HL-60 (cell line): ENCODE measurements at regions not wholly inside any gene's neighbourhood (a gene's known extent, or its start where the extent isn't known, plus 50 kb on each side); places are given as distances from the start of the nearest gene placed in this dataset.

ENCODE experiments used
- DNase-seq, 2 experiments: peaks; one replicate each; pipeline ENCODE4 v3.0.0-alpha.2; 2010 to 2020; ENCODE audit warnings: low read depth in 1 of 2, low spot score in 1 of 2
- H3K27ac ChIP-seq: fragments of 250-450 bp; sonication (Bioruptor Pico); replicated peaks from 2 replicates; pipeline ENCODE4 v1.5.1; 2020; ENCODE audit warnings: mild to moderate bottlenecking, moderate library complexity
- H3K27me3 ChIP-seq: fragments of 250-450 bp; sonication (Bioruptor Pico); 2 replicates; pipeline ENCODE4 v1.5.1; 2021; ENCODE audit warnings: mild to moderate bottlenecking, moderate library complexity; ENCODE audit not compliant: insufficient read depth, poor library complexity, severe bottlenecking
- H3K4me3 ChIP-seq: replicated peaks from 2 replicates; pipeline ENCODE4 v1.5.1; 2011; ENCODE audit warnings: mild to moderate bottlenecking, control low read depth, low read length; ENCODE audit not compliant: insufficient read depth
- CTCF ChIP-seq: IDR thresholded peaks from one replicate; pipeline ENCODE4 v1.5.1; 2011; ENCODE audit warnings: low read length, control low read depth, inconsistent platforms; ENCODE audit not compliant: insufficient read depth
- GABPA ChIP-seq: IDR thresholded peaks from 2 replicates; pipeline ENCODE4 v1.6.1; 2012; ENCODE audit warnings: low read depth
- POLR2AphosphoS5 ChIP-seq: IDR thresholded peaks from 2 replicates; pipeline ENCODE4 v1.6.1; 2012; ENCODE audit warnings: low read depth
- SPI1 ChIP-seq: IDR thresholded peaks from 2 replicates; pipeline ENCODE4 v1.6.1; 2012; ENCODE audit warnings: low read depth, mild to moderate bottlenecking, borderline replicate concordance
- TF ChIP-seq, protein P1 (sequence below): IDR thresholded peaks from 2 replicates; pipeline ENCODE4 v1.6.1; 2012; ENCODE audit warnings: low read depth; ENCODE audit not compliant: insufficient replicate concordance

GRCh38 chr2:155203178-155203577 is 504.7 kb downstream of the KCNJ3 start:
- Histone ChIP-seq H3K27me3 (no peaks in the 10 kb centered on the region), H3K4me3 (no peak overlapping the region), H3K27ac (no peak overlapping the region)
- TF ChIP-seq, protein P1, sequence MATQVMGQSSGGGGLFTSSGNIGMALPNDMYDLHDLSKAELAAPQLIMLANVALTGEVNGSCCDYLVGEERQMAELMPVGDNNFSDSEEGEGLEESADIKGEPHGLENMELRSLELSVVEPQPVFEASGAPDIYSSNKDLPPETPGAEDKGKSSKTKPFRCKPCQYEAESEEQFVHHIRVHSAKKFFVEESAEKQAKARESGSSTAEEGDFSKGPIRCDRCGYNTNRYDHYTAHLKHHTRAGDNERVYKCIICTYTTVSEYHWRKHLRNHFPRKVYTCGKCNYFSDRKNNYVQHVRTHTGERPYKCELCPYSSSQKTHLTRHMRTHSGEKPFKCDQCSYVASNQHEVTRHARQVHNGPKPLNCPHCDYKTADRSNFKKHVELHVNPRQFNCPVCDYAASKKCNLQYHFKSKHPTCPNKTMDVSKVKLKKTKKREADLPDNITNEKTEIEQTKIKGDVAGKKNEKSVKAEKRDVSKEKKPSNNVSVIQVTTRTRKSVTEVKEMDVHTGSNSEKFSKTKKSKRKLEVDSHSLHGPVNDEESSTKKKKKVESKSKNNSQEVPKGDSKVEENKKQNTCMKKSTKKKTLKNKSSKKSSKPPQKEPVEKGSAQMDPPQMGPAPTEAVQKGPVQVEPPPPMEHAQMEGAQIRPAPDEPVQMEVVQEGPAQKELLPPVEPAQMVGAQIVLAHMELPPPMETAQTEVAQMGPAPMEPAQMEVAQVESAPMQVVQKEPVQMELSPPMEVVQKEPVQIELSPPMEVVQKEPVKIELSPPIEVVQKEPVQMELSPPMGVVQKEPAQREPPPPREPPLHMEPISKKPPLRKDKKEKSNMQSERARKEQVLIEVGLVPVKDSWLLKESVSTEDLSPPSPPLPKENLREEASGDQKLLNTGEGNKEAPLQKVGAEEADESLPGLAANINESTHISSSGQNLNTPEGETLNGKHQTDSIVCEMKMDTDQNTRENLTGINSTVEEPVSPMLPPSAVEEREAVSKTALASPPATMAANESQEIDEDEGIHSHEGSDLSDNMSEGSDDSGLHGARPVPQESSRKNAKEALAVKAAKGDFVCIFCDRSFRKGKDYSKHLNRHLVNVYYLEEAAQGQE, result no peak
- no peak for TF ChIP-seq GABPA
- no peak for TF ChIP-seq SPI1
- no peak for TF ChIP-seq CTCF
- TF ChIP-seq POLR2AphosphoS5, result no peak
- no peak for DNase-seq

- TF ChIP-seq, protein P1, result no peak
- TF ChIP-seq POLR2AphosphoS5 (no peak), SPI1 (no peak), CTCF (no peak), GABPA (no peak)
- no peak for DNase-seq
- Histone ChIP-seq H3K27me3 (no peaks in the 10 kb centered on the region), H3K27ac (no peak overlapping the region), H3K4me3 (no peak overlapping the region)
Observed at GRCh38 chr2:155200753-155201152, 502.3 kb downstream of the KCNJ3 start.

GRCh38 chr2:155190342-155190741 is 491.8 kb downstream of the KCNJ3 start:
- TF ChIP-seq CTCF, result no peak
- no peak for TF ChIP-seq SPI1
- no peak for TF ChIP-seq POLR2AphosphoS5
- TF ChIP-seq, protein P1, result no peak
- no peak for TF ChIP-seq GABPA
- DNase-seq, result no peak
- Histone ChIP-seq H3K27me3 (no peaks in the 10 kb centered on the region), H3K27ac (no peak overlapping the region), H3K4me3 (no peak overlapping the region)
